ENCODE measurements at regions not wholly inside any gene's neighbourhood (a gene's known extent, or its start where the extent isn't known, plus 50 kb on each side); places are given as distances from the start of the nearest gene placed in this dataset.
A peak's percentile ranks its signal among the peaks of the same experiment; 100 is the strongest.
"Not testable (repeated sequence)": the region's sequence is repeated elsewhere in the genome, so short reads cannot be mapped to it uniquely, and the experiment has no call there.

- DNase-seq = no peak
Measured at GRCh38 chr9:29449306-29449705, 1876.0 kb upstream of the C9orf72 start.

- DNase-seq = not testable (repeated sequence)
Measured at GRCh38 chr9:29450343-29450875, 1877.1 kb upstream of the C9orf72 start.

- no peak for DNase-seq
Measured at GRCh38 chr9:29456940-29457339, 1883.7 kb upstream of the C9orf72 start.

DNA sequence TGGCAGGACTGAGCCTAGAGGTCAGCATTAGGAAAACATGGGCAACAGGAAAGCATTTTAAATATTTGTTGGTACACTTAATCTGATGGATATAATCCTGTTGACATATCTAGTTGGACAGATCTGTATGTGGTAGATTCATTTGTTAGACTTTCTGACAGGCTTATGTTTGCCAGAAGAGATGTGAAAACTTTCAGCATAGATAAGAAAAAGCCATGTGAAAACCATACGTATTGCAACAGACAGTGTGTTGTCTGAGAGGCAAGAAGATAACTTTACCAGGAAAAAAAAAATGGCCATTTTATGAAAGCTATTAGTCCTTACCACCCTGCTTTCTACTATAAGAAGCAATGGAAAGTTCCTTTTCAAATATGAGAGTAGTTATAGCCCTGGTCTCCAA is 1902.2 kb upstream of the C9orf72 start:
- DNase-seq = no peak

DNA sequence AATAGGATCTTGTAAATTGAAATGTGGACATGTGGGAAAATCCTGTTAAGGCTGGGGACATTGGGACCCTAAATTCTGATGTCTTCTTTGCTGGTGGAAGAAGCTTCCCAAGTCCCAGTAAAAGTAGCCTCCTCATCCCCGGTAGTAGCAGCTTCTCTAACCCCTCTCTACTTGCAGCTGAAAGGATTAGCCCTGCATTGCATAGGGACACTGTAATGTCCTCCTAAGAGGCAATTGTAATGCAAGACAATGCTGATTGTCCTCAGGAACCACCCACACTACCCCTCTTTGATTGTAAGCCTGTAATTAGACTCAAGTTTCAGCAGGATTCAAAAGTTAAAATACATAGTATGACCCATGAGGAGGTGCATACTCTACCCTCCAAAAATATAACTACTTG is 1938.4 kb upstream of the C9orf72 start:
- no peak for DNase-seq

- no peak for DNase-seq
Measured at GRCh38 chr9:29514336-29514735, 1941.1 kb upstream of the C9orf72 start.

- no peak for DNase-seq
Measured at GRCh38 chr9:29514862-29515261, 1941.6 kb upstream of the C9orf72 start.

DNA sequence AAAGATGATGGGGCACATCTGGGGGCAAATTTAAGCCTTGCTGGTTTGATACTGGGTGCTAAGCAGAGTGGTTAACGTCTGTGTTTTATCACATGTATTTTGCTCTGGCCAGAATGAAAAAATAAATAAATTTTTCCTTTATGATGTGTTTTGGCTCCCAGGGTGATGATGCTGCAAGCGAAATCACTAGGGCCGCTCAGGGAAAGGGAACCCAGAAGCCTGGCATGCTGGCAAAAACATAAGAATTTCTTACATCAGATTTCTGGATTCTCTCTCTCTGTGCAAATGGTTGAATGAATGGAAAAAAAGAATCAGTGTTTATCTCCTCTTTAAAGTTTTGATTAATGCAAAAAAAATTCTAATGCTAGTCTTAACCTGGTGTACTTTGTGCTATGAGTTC is 1975.2 kb upstream of the C9orf72 start:
- DNase-seq = no peak

- no peak for DNase-seq
Measured at GRCh38 chr9:29555502-29555901, 1982.2 kb upstream of the C9orf72 start.

GRCh38 chr9:29556317-29556716 is 1983.0 kb upstream of the C9orf72 start:
- peak; percentile 4 for DNase-seq

GRCh38 chr9:29556746-29557145 is 1983.5 kb upstream of the C9orf72 start:
- DNase-seq = no peak

- DNase-seq = no peak
Measured at GRCh38 chr9:29564564-29564963, 1991.3 kb upstream of the C9orf72 start.

DNA sequence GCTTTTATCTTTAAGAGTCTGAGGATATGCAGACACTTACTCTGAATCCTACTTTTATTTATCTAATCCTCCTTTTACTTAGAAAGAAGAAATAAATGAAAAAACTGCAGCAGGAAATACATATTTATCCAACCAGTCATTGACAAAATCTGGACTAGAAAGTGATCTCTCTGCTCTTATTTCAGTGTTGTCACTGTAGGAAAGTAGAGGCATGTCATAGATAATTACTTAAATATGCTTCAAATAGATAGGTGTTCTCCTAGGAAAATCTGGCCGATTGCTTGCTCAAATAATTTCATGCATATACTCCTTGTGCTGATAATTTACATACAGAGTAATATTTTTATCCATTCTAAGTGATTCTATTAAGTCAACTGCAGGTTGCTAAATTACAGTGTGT is 2001.9 kb upstream of the C9orf72 start:
- no peak for DNase-seq

- no peak for DNase-seq
Measured at GRCh38 chr9:29588361-29588760, 2015.1 kb upstream of the C9orf72 start.

GRCh38 chr9:29609282-29609681 is 2036.0 kb upstream of the C9orf72 start:
- DNase-seq = no peak

DNA sequence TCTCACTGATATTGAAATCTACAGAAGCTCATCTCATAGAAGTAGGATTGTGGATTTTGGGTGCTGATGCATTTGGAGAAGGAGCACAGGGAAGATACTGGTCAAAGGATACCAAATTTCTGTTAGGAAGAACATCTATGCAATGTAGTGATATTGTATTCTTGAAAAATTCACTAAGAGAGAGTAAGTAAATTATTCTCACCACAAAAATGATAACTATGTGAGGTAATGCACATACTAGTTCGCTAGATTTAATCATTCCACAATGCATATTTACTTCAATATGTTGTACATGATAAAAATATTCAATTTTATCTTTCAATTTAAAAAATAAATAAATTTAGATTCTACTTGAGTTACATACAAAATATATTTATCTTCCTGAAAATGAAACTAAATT is 2040.5 kb upstream of the C9orf72 start:
- no peak for DNase-seq

GRCh38 chr9:29616844-29617243 is 2043.6 kb upstream of the C9orf72 start:
- no peak for DNase-seq

GRCh38 chr9:29625292-29625731 is 2052.0 kb upstream of the C9orf72 start:
- no peak for DNase-seq

- DNase-seq = no peak
Measured at GRCh38 chr9:29625931-29626330, 2052.7 kb upstream of the C9orf72 start.

DNA sequence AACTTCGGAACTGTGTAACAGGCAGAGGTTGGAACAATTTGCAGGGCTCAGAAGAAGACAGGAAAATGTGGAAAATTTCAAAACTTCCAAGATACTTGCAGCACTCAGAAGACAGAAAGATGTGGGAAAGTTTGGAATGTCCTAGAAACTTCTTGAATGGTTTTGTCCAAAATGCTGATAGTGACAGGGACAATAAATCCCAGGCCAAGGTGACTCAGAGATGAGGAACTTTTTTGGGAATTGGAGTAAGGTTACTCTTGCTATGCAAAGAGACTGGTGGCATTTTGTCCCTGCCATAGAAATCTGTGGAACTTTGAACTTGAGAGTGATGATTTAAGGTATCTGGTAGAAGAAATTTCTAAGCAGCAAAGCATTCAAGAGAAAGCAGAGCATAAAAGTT is 2055.6 kb upstream of the C9orf72 start:
- DNase-seq = not testable (repeated sequence)

GRCh38 chr9:29637471-29638237 is 2064.4 kb upstream of the C9orf72 start:
- no peak for DNase-seq

DNA sequence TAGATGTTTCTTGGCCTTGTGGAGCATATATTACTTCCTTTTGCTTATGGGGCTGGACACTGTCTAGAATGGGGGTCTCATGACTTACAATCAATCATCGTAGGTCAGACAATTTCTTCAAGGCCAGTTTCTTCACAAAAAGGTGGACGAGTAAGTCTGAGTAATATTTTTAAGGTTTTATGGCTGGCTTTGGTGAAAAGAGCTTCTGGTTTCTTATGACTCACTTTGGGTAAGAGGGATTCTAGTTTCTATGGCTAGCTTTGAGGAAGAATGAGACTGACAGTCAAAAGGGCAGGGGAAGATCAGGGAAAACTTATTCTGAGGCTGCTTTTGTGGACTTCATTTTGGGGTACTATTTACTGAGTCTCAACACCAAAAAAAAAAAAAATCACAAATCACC is 2067.2 kb upstream of the C9orf72 start:
- no peak for DNase-seq

- no peak for DNase-seq
Measured at GRCh38 chr9:29644514-29644913, 2071.2 kb upstream of the C9orf72 start.

- no peak for DNase-seq
Measured at GRCh38 chr9:29647451-29647850, 2074.2 kb upstream of the C9orf72 start.

- DNase-seq = no peak
Measured at GRCh38 chr9:29648132-29648531, 2074.9 kb upstream of the C9orf72 start.

All from 8988T (cell line).